Prostate gland (tissue), 2 donors: ENCODE measurements at regions not wholly inside any gene's neighbourhood (a gene's known extent, or its start where the extent isn't known, plus 50 kb on each side); places are given as distances from the start of the nearest gene placed in this dataset.

ENCODE experiments used
- DNase-seq: peaks from one replicate; pipeline ENCODE4 v3.0.0-alpha.2; 2019; ENCODE audit warnings: low spot score
- H3K27ac ChIP-seq, 2 donors: fragments of 200-600 bp; sonication (generic); 2 replicates each; pipeline ENCODE4 v1.5.1; 2017 to 2019
- H3K27me3 ChIP-seq: fragments of 200-600 bp; sonication (generic); replicated peaks from 2 replicates; pipeline ENCODE4 v1.5.1; 2019; ENCODE audit not compliant: insufficient read depth
- H3K36me3 ChIP-seq, 2 donors: fragments of 200-600 bp; sonication (generic); 1 replicate in 1 of 2; 2 replicates in 1 of 2; pipeline versions ENCODE4 v1.5.1 to v1.8.1; 2017 to 2019
- H3K4me1 ChIP-seq: fragments of 200-600 bp; sonication (generic); replicated peaks from 2 replicates; pipeline ENCODE4 v1.5.1; 2019
- H3K4me3 ChIP-seq, 2 donors: fragments of 200-600 bp; sonication (generic); 2 replicates each; pipeline ENCODE4 v1.5.1; 2017 to 2019
- H3K9me3 ChIP-seq: fragments of 200-600 bp; sonication (generic); 2 replicates; pipeline ENCODE4 v1.5.1; 2017
- POLR2A ChIP-seq: fragments of 450-650 bp; IDR thresholded peaks from one replicate; pipeline ENCODE4 v1.6.1; 2016; ENCODE audit warnings: antibody characterized with exemption, mild to moderate bottlenecking
- POLR2AphosphoS5 ChIP-seq: sonication (generic); formaldehyde crosslinking; IDR thresholded peaks from one replicate; pipeline ENCODE4 v1.6.1; 2017; ENCODE audit warnings: antibody characterized with exemption
- WGBS: methylation state at CpG from one replicate; pipeline ENCODE4 v1.1.5; 2018; 5-methylcytosine and 5-hydroxymethylcytosine counted together
- intact Hi-C: fragments of 100-400 bp; cut with DNase I; formaldehyde crosslinking; loops from one replicate; pipeline ENCODE4 v1.14.2; 2022
- TF ChIP-seq, protein P1 (sequence below), 4 experiments: fragments of 200-600 bp in 2 of 4; fragments of 450-650 bp in 2 of 4; sonication (generic) in 2 of 4; IDR thresholded peaks; 1 replicate in 3 of 4; 2 replicates in 1 of 4; pipeline ENCODE4 v1.5.1; 2016 to 2019; ENCODE audit warnings: antibody characterized with exemption in 4 of 4, mild to moderate bottlenecking in 2 of 4, moderate library complexity in 2 of 4

- no peaks in the 10 kb centered on the region for H3K9me3 ChIP-seq
- no peak overlapping the region for H3K4me3 ChIP-seq
- DNase-seq: no peak
- no peaks in the 10 kb centered on the region for H3K36me3 ChIP-seq
- no peaks in the 10 kb centered on the region for H3K27me3 ChIP-seq
- 60% methylated on average over 3 of the region's 3 CpGs for WGBS
- intact Hi-C loops: no loop called here
- no peaks in the 10 kb centered on the region for H3K4me1 ChIP-seq
- TF ChIP-seq, protein P1, sequence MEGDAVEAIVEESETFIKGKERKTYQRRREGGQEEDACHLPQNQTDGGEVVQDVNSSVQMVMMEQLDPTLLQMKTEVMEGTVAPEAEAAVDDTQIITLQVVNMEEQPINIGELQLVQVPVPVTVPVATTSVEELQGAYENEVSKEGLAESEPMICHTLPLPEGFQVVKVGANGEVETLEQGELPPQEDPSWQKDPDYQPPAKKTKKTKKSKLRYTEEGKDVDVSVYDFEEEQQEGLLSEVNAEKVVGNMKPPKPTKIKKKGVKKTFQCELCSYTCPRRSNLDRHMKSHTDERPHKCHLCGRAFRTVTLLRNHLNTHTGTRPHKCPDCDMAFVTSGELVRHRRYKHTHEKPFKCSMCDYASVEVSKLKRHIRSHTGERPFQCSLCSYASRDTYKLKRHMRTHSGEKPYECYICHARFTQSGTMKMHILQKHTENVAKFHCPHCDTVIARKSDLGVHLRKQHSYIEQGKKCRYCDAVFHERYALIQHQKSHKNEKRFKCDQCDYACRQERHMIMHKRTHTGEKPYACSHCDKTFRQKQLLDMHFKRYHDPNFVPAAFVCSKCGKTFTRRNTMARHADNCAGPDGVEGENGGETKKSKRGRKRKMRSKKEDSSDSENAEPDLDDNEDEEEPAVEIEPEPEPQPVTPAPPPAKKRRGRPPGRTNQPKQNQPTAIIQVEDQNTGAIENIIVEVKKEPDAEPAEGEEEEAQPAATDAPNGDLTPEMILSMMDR (IDR thresholded peaks at IDR 0.05): no peak
- TF ChIP-seq POLR2A: no peak
- H3K27ac ChIP-seq: no peak overlapping the region
These were observed 160.9 kb downstream of the DCLK3 start for GRCh38 chr3:36603423-36603822.

DNA sequence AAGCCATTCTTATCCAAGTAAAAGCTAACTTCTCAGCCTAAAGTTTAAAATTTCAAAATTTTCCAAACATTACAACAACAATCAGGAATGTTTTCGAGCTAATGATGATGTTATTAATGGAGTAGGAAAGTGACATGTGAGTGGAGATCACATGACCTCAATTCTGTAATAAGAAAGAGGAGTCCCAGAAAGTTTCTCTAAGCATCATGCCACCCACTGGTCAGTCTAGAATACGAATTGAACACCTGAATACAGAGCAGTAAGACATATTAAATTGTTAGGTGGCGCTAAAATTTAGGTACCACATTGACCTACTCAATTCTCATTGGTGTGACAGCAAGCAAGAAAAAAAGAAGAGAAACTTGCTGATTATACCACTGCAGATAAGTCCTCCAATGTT is 163.9 kb downstream of the DCLK3 start:
- Histone ChIP-seq H3K27ac (no peak overlapping the region), H3K4me1 (no peaks in the 10 kb centered on the region), H3K27me3 (no peaks in the 10 kb centered on the region), H3K9me3 (no peaks in the 10 kb centered on the region), H3K36me3 (no peaks in the 10 kb centered on the region), H3K4me3 (no peak overlapping the region)
- WGBS: 89% methylated on average over 3 of the region's 3 CpGs
- TF ChIP-seq, protein P1 (IDR thresholded peaks at IDR 0.05): no peak
- TF ChIP-seq POLR2AphosphoS5: no peak
- no peak for TF ChIP-seq POLR2A
- intact Hi-C loops: no loop called here
- no peak for DNase-seq
